GM12878 (cell line): ENCODE measurements at regions not wholly inside any gene's neighbourhood (a gene's known extent, or its start where the extent isn't known, plus 50 kb on each side); places are given as distances from the start of the nearest gene placed in this dataset.

Experiments
- ATAC-seq: fragments of 200-7000 bp; cut with Tn5 transposase; 3 replicates; pipeline ENCODE4 v1.9.1; 2020; ENCODE audit warnings: mild to moderate bottlenecking, moderate library complexity
- BruUV-seq: library from RNA; stranded (reverse); fragments of 400-500 nt; replicated peaks from 2 replicates; lab custom pipeline; 2021; lab: Mats Ljungman, UMichigan
- CTCF ChIA-PET: fragments of 300-600 bp; sonication (Branson Sonifier 250); formaldehyde crosslinking; extraction: SDS; loops from one replicate; lab custom pipeline; 2021; ENCODE audit warnings: inconsistent platforms; lab: Yijun Ruan, JAX
- POLR2A ChIA-PET: fragments of 350-600 bp; formaldehyde crosslinking; extraction: SDS; loops from one replicate; lab custom pipeline; 2021; ENCODE audit warnings: inconsistent platforms; lab: Charles Lee
- RAD21 ChIA-PET: fragments of 300-600 bp; sonication (Branson Sonifier 250); formaldehyde crosslinking; loops from one replicate; lab custom pipeline; 2023; ENCODE audit warnings: antibody characterized with exemption; ENCODE audit not compliant: unreplicated experiment; lab: Charles Lee
- SMC1A ChIA-PET: fragments of 300-600 bp; sonication (Branson Sonifier 250); formaldehyde crosslinking; loops from one replicate; lab custom pipeline; 2023; ENCODE audit not compliant: unreplicated experiment, uncharacterized antibody; lab: Charles Lee
- DNase-seq: peaks from one replicate; pipeline ENCODE4 v3.0.0-alpha.2; 2011; ENCODE audit warnings: low read depth, low spot score
- FAIRE-seq: peaks from 3 replicates; lab custom pipeline; 2011; peaks lifted over from hg19 to GRCh38; lab: Jason Lieb, UNC
- H2AFZ ChIP-seq: 2 replicates; pipeline ENCODE4 v1.6.0; 2011; ENCODE audit warnings: low read depth, low read length, control low read depth; ENCODE audit not compliant: control insufficient read depth
- H3K27ac ChIP-seq: 2 replicates; pipeline ENCODE4 v1.5.1; 2011; ENCODE audit warnings: control low read depth; ENCODE audit not compliant: control insufficient read depth, insufficient read depth
- H3K27me3 ChIP-seq, 2 experiments: replicated peaks in 1 of 2; 2 replicates each; pipeline versions ENCODE4 v1.6.0 to v1.6.1; 2011; ENCODE audit warnings: low read length in 1 of 2; ENCODE audit not compliant: control insufficient read depth in 2 of 2, insufficient read depth in 2 of 2
- H3K36me3 ChIP-seq, 2 experiments: 2 replicates each; pipeline ENCODE4 v1.5.1; 2011; ENCODE audit warnings: low read length in 1 of 2; ENCODE audit not compliant: control insufficient read depth in 2 of 2, insufficient read depth in 2 of 2
- H3K4me1 ChIP-seq: 2 replicates; pipeline ENCODE4 v1.6.1; 2011; ENCODE audit warnings: mild to moderate bottlenecking, low read length, moderate library complexity, mixed read lengths; ENCODE audit not compliant: control insufficient read depth, insufficient read depth
- H3K4me2 ChIP-seq: 2 replicates; pipeline ENCODE4 v1.6.0; 2011; ENCODE audit warnings: control low read depth; ENCODE audit not compliant: control insufficient read depth, insufficient read depth
- H3K4me3 ChIP-seq: fragments of 200-600 bp; sonication (generic); 2 replicates; pipeline ENCODE4 v1.5.1; 2016
- H3K79me2 ChIP-seq: 2 replicates; pipeline ENCODE4 v1.6.0; 2011; ENCODE audit warnings: low read length; ENCODE audit not compliant: control insufficient read depth, insufficient read depth
- H3K9ac ChIP-seq: 2 replicates; pipeline ENCODE4 v1.8.0; 2011; ENCODE audit warnings: low read length, control low read depth, mixed read lengths; ENCODE audit not compliant: control insufficient read depth, insufficient read depth
- H3K9me3 ChIP-seq: replicated peaks from 3 replicates; pipeline ENCODE4 v1.5.1; 2011; ENCODE audit warnings: mild to moderate bottlenecking, low read length; ENCODE audit not compliant: control insufficient read depth, insufficient read depth
- H4K20me1 ChIP-seq: 2 replicates; pipeline ENCODE4 v1.6.0; 2011; ENCODE audit not compliant: control insufficient read depth, insufficient read depth
- ESRRA ChIP-seq: IDR thresholded peaks from 2 replicates; pipeline ENCODE4 v1.6.1; 2012; ENCODE audit warnings: mild to moderate bottlenecking, low read length, improper control_type of control experiment
- MEF2A ChIP-seq: IDR thresholded peaks from 2 replicates; pipeline ENCODE4 v1.6.1; 2011; ENCODE audit warnings: low read depth, mild to moderate bottlenecking, low read length, moderate library complexity; ENCODE audit not compliant: insufficient read depth
- NFIC ChIP-seq: IDR thresholded peaks from 2 replicates; pipeline ENCODE4 v1.6.1; 2012; ENCODE audit warnings: low read depth, mild to moderate bottlenecking, inconsistent platforms, low read length, moderate library complexity
- RUNX3 ChIP-seq: IDR thresholded peaks from 2 replicates; pipeline ENCODE4 v1.6.1; 2012; ENCODE audit warnings: low read length, inconsistent platforms
- SMAD1 ChIP-seq: fragments of 450-650 bp; IDR thresholded peaks from 2 replicates; pipeline ENCODE4 v1.6.1; 2018; ENCODE audit warnings: mild to moderate bottlenecking, low read depth; ENCODE audit not compliant: partially characterized antibody
- SREBF1 ChIP-seq: IDR thresholded peaks from 2 replicates; pipeline ENCODE4 v1.6.1; 2012; ENCODE audit warnings: mild to moderate bottlenecking, low read length
- SREBF2 ChIP-seq: IDR thresholded peaks from 2 replicates; pipeline ENCODE4 v1.6.1; 2012; ENCODE audit warnings: mild to moderate bottlenecking, low read length
- TCF3 ChIP-seq: IDR thresholded peaks from 2 replicates; pipeline ENCODE4 v1.6.1; 2012; ENCODE audit warnings: low read depth, mild to moderate bottlenecking, low read length, borderline replicate concordance; ENCODE audit not compliant: insufficient read depth
- WGBS: methylation state at CpG from one replicate; pipeline ENCODE4 v1.1.6; 2016; ENCODE audit warnings: low lambda C conversion rate; ENCODE audit not compliant: insufficient replicate concordance, insufficient coverage; ENCODE audit errors: missing lambda C conversion rate; 5-methylcytosine and 5-hydroxymethylcytosine counted together
- in situ Hi-C: fragments of 300-500 bp; cut with MboI; formaldehyde crosslinking; loops from 9 replicates; pipeline ENCODE4 v1.14.3; 2018; ENCODE audit warnings: mixed read lengths
- intact Hi-C: fragments of 100-400 bp; cut with micrococcal nuclease; formaldehyde crosslinking; loops from one replicate; pipeline ENCODE4 v1.14.2; 2022; ENCODE audit not compliant: unreplicated experiment
- TF ChIP-seq, protein P1 (sequence below): fragments of 450-650 bp; conservative IDR thresholded peaks from 2 replicates; pipeline ENCODE4 v1.6.1; 2017; ENCODE audit warnings: mild to moderate bottlenecking, moderate library complexity
- TF ChIP-seq, protein P2 (sequence below): fragments of 450-650 bp; IDR thresholded peaks from 2 replicates; pipeline ENCODE4 v1.6.1; 2017; ENCODE audit warnings: mild to moderate bottlenecking, moderate library complexity

DNA sequence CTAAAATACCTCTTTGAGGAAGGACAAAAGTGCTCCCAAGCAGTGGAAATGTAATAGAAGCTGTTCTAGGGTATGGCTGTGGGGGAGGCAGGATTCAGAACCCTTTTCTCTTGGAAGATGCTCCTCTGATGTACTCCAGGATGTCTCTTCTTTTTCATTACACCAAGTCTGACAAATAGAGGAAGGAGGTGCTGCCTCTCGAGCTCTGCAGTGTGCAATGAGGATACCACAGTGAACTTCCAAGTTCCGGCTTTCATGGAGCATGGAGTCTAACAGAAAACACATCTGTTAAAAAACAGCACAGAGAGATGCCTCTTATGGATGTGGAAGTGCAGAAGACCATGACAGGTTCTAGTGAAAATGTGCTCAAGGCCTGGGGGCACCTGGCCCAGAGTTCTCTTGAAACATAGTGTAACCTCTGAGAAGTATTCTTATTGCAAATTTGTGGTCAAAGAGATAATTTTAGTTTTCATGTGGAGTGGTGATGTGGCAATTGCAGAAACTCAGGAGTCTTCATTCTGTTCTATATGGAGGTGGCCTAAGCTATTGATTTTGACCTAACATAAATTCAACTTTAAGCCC lies 362.0 kb upstream of the CITED2 start:
- Histone ChIP-seq H3K27me3 (no peaks in the 10 kb centered on the region), H4K20me1 (no peaks in the 10 kb centered on the region), H3K9me3 (no peaks in the 10 kb centered on the region), H3K9ac (no peak overlapping the region), H3K4me3 (no peak overlapping the region), H2AFZ (no peak overlapping the region), H3K79me2 (no peaks in the 10 kb centered on the region), H3K36me3 (no peaks in the 10 kb centered on the region), H3K4me1 (0 out of 2 replicates have a peak, but pooled peaks cover 4% of the 10 kb centered on the region), H3K27ac (no peak overlapping the region), H3K4me2 (no peak overlapping the region)
- ATAC-seq: peak; percentile 62
- ChIA-PET CTCF (no interaction called here), RAD21 (no interaction called here), POLR2A (no interaction called here), SMC1A (interaction anchor here (0.6 kb wide), 1 partner anchor 40 kb away, joined by 3 read pairs; no protein-coding TSS in a partner anchor)
- in situ Hi-C loops (no loop called here), intact Hi-C loops (no loop called here)
- TF ChIP-seq RUNX3: peak; percentile 34
- no peak for TF ChIP-seq MEF2A
- no peak for DNase-seq
- no peak for FAIRE-seq
- 0% methylated on average over 2 of the region's 2 CpGs for WGBS
- BruUV-seq: no TSS peak

DNA sequence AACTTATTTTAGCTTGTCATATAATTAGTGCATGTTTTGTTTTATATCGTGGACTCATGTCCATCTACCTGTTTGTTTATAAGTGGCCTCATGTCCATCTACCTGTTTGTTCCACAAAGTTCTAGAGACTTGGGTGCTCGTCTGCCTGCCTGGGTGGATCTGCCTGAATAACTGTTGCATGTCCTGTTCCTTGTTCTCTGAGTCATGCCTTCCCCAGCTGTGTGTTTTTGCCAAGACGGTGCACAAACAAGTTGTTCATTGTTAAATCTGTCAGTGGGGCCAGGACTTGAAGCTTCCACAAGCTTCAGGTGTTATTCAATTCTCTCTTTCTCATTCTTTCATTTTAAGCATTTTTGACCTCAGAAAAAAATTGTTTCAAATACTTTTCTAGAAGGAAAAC lies 358.0 kb upstream of the CITED2 start:
- in situ Hi-C loops: no loop called here
- FAIRE-seq: peak; percentile 41

More for the DNA sequence above, 358.0 kb upstream of the CITED2 start:
- 0 out of 2 replicates have a peak, but pooled peaks cover 4% of the 10 kb centered on the region for H3K4me1 ChIP-seq
- intact Hi-C loops: no loop called here
- H3K27me3 ChIP-seq: no peaks in the 10 kb centered on the region
- SMC1A ChIA-PET: interaction anchor here (0.9 to 1.8 kb wide), 6 partner anchors 9 to 142 kb away, joined by 3 to 6 read pairs (median 3); no protein-coding TSS in a partner anchor
- H4K20me1 ChIP-seq: no peaks in the 10 kb centered on the region
- no peaks in the 10 kb centered on the region for H3K79me2 ChIP-seq
- RAD21 ChIA-PET: no interaction called here
- no TSS peak for BruUV-seq
- no peak for TF ChIP-seq TCF3
- TF ChIP-seq NFIC: no peak
- TF ChIP-seq ESRRA: no peak
- TF ChIP-seq, protein P1, sequence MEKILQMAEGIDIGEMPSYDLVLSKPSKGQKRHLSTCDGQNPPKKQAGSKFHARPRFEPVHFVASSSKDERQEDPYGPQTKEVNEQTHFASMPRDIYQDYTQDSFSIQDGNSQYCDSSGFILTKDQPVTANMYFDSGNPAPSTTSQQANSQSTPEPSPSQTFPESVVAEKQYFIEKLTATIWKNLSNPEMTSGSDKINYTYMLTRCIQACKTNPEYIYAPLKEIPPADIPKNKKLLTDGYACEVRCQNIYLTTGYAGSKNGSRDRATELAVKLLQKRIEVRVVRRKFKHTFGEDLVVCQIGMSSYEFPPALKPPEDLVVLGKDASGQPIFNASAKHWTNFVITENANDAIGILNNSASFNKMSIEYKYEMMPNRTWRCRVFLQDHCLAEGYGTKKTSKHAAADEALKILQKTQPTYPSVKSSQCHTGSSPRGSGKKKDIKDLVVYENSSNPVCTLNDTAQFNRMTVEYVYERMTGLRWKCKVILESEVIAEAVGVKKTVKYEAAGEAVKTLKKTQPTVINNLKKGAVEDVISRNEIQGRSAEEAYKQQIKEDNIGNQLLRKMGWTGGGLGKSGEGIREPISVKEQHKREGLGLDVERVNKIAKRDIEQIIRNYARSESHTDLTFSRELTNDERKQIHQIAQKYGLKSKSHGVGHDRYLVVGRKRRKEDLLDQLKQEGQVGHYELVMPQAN: no peak
- TF ChIP-seq, protein P2, sequence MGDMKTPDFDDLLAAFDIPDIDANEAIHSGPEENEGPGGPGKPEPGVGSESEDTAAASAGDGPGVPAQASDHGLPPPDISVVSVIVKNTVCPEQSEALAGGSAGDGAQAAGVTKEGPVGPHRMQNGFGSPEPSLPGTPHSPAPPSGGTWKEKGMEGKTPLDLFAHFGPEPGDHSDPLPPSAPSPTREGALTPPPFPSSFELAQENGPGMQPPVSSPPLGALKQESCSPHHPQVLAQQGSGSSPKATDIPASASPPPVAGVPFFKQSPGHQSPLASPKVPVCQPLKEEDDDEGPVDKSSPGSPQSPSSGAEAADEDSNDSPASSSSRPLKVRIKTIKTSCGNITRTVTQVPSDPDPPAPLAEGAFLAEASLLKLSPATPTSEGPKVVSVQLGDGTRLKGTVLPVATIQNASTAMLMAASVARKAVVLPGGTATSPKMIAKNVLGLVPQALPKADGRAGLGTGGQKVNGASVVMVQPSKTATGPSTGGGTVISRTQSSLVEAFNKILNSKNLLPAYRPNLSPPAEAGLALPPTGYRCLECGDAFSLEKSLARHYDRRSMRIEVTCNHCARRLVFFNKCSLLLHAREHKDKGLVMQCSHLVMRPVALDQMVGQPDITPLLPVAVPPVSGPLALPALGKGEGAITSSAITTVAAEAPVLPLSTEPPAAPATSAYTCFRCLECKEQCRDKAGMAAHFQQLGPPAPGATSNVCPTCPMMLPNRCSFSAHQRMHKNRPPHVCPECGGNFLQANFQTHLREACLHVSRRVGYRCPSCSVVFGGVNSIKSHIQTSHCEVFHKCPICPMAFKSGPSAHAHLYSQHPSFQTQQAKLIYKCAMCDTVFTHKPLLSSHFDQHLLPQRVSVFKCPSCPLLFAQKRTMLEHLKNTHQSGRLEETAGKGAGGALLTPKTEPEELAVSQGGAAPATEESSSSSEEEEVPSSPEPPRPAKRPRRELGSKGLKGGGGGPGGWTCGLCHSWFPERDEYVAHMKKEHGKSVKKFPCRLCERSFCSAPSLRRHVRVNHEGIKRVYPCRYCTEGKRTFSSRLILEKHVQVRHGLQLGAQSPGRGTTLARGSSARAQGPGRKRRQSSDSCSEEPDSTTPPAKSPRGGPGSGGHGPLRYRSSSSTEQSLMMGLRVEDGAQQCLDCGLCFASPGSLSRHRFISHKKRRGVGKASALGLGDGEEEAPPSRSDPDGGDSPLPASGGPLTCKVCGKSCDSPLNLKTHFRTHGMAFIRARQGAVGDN: no peak
- TF ChIP-seq SREBF2: no peak
- no peak for TF ChIP-seq SMAD1
- TF ChIP-seq SREBF1: no peak
- POLR2A ChIA-PET: no interaction called here
- H2AFZ ChIP-seq: no peak overlapping the region
- no peak overlapping the region for H3K27ac ChIP-seq
- ATAC-seq (no peak), DNase-seq (no peak)
- H3K36me3 ChIP-seq: no peaks in the 10 kb centered on the region
- no peak overlapping the region for H3K9ac ChIP-seq
- 6% methylated on average over 3 of the region's 3 CpGs for WGBS
- H3K4me2 ChIP-seq: no peak overlapping the region
- CTCF ChIA-PET: interaction anchor here (0.8 kb wide), 1 partner anchor 25 kb away, joined by 3 read pairs; no protein-coding TSS in a partner anchor
- no peak overlapping the region for H3K4me3 ChIP-seq
- no peaks in the 10 kb centered on the region for H3K9me3 ChIP-seq
